Heart left ventricle (tissue), 16 donors: ENCODE measurements at regions not wholly inside any gene's neighbourhood (a gene's known extent, or its start where the extent isn't known, plus 50 kb on each side); places are given as distances from the start of the nearest gene placed in this dataset.
A peak's percentile ranks its signal among the peaks of the same experiment; 100 is the strongest.

Source experiments
- ATAC-seq, 4 donors: fragments of 200-7000 bp; cut with Tn5 transposase; one replicate each; pipeline ENCODE4 v1.9.1; 2020 to 2022; ENCODE audit warnings: moderate library complexity in 4 of 4, mild to moderate bottlenecking in 3 of 4, moderate number of reproducible peaks in 1 of 4
- DNase-seq, 5 donors: peaks; one replicate each; pipeline ENCODE4 v3.0.0-alpha.2; 2020
- H3K27ac ChIP-seq, 12 donors: fragments of 200-600 bp; sonication (generic) in 4 of 12; one replicate each; pipeline versions ENCODE4 v1.5.0 to v1.8.0; 2016 to 2022; ENCODE audit warnings: mild to moderate bottlenecking in 2 of 12
- H3K27me3 ChIP-seq, 9 donors: fragments of 200-600 bp; sonication (generic) in 2 of 9; one replicate each; pipeline versions ENCODE4 v1.5.1 to v1.8.0; 2016 to 2022; ENCODE audit warnings: mild to moderate bottlenecking in 3 of 9
- H3K36me3 ChIP-seq, 9 donors: fragments of 200-600 bp; sonication (generic) in 2 of 9; one replicate each; pipeline versions ENCODE4 v1.5.0 to v1.8.0; 2018 to 2022; ENCODE audit warnings: mild to moderate bottlenecking in 2 of 9
- H3K4me1 ChIP-seq, 12 donors: fragments of 200-600 bp; sonication (generic) in 4 of 12; one replicate each; pipeline versions ENCODE4 v1.5.0 to v1.8.0; 2016 to 2022; ENCODE audit warnings: mild to moderate bottlenecking in 3 of 12
- H3K4me3 ChIP-seq, 12 donors: fragments of 200-600 bp; sonication (generic) in 4 of 12; one replicate each; pipeline versions ENCODE4 v1.5.0 to v1.8.0; 2017 to 2022; ENCODE audit warnings: mild to moderate bottlenecking in 9 of 12, moderate library complexity in 4 of 12
- H3K9me3 ChIP-seq, 12 donors: fragments of 200-600 bp; sonication (generic) in 4 of 12; one replicate each; pipeline versions ENCODE4 v1.5.0 to v1.8.0; 2016 to 2022; ENCODE audit warnings: mild to moderate bottlenecking in 1 of 12
- CTCF ChIP-seq, 12 donors: fragments of 200-600 bp; sonication (generic) in 4 of 12; IDR thresholded peaks; one replicate each; pipeline versions ENCODE4 v1.5.0 to v1.8.0; 2018 to 2022; ENCODE audit warnings: antibody characterized with exemption in 12 of 12, mild to moderate bottlenecking in 5 of 12
- POLR2A ChIP-seq, 2 donors: fragments of 450-650 bp; IDR thresholded peaks; one replicate each; pipeline ENCODE4 v1.6.1; 2017; ENCODE audit warnings: antibody characterized with exemption in 2 of 2, mild to moderate bottlenecking in 2 of 2, moderate library complexity in 2 of 2
- WGBS, 4 donors: extraction: QIAGEN DNeasy Blood & Tissue Kit in 2 of 4; methylation state at CpG; one replicate each; pipeline versions ENCODE4 v1.1.5 to v1.1.7; 2013 to 2018; 5-methylcytosine and 5-hydroxymethylcytosine counted together
- intact Hi-C, 10 donors: fragments of 100-400 bp; cut with DNase I; formaldehyde crosslinking; loops; one replicate each; pipeline versions ENCODE4 v1.11.1 to v1.14.2; 2022
- donor health status: ischemic (EF 13 %, LVEDD 7.1; RV severe dilation, severe dysfunction).
- donor health status: healthy with polysubstance abuse.
- donor health status: DM: no; HTN: yes; CAD: no.
- donor health status: DM: no; HTN: no; CAD: no.
- donor health status: ischemic (EF 25% LVEDD 6.9; RV normal size, moderate dysfunction).
- donor health status: ischemic (EF 25% LVEDD 5.7; RV mildly dilated, moderate dysfunction).
- donor health status: healthy.
- donor health status: DM: yes; HTN: yes; CAD: no.
- donor health status: ischemic (EF 35%, LVEDD 5.7; RV mildly dilated, moderate dysfunction).
- donor health status: nonischemic (EF 11% LVEDD 7.7; RV severe dilation, severe dysfunction).
- donor health status: DM: yes; HTN: yes; CAD: no.
- donor health status: PGD.
- donor health status: ischemic (EF 29% LVEDD 5.4; RV normal size, mild dysfunction).
- donor health status: nonischemic (EF 23%, LVEDD 6.1; RV moderate dilation, normal function).

- intact Hi-C loops, result no loop called here
- Histone ChIP-seq H3K4me3 (no peak overlapping the region), H3K27me3 (no peaks in the 10 kb centered on the region), H3K9me3 (no peaks in the 10 kb centered on the region), H3K4me1 (peaks cover 0 to 5% (median 0%) of the 10 kb centered on the region in 12 donors), H3K36me3 (no peaks in the 10 kb centered on the region), H3K27ac (no peak overlapping the region)
- 58 to 65% (median 62%) methylated on average over 7 of the region's 7 CpGs for WGBS, 4 donors
- no peak for ATAC-seq
- TF ChIP-seq CTCF (IDR thresholded peaks at IDR 0.05) (no peak), POLR2A (IDR thresholded peaks at IDR 0.05) (no peak)
- no peak for DNase-seq
Observed at GRCh38 chr2:6664332-6665061, 201.2 kb downstream of the CMPK2 start.

GRCh38 chr2:6665093-6666045, 200.3 kb downstream of the CMPK2 start:
- Histone ChIP-seq H3K9me3 (no peaks in the 10 kb centered on the region), H3K27ac (no peak overlapping the region), H3K4me3 (no peak overlapping the region), H3K27me3 (no peaks in the 10 kb centered on the region), H3K36me3 (no peaks in the 10 kb centered on the region), H3K4me1 (peaks cover 0 to 5% (median 0%) of the 10 kb centered on the region in 12 donors)
- intact Hi-C loops, result no loop called here
- no peak for TF ChIP-seq CTCF (IDR thresholded peaks at IDR 0.05)
- no peak for TF ChIP-seq POLR2A (IDR thresholded peaks at IDR 0.05)
- ATAC-seq (peak in 2 of 4 donors; percentile 22 to 39), DNase-seq (no peak)
- 60 to 66% (median 65%) methylated on average over 8 of the region's 8 CpGs for WGBS, 4 donors

GRCh38 chr2:6667326-6667725, 198.4 kb downstream of the CMPK2 start:
- DNase-seq (no peak), ATAC-seq (no peak)
- Histone ChIP-seq H3K36me3 (no peaks in the 10 kb centered on the region), H3K27me3 (no peaks in the 10 kb centered on the region), H3K27ac (no peak overlapping the region), H3K4me3 (no peak overlapping the region), H3K4me1 (peaks cover 0 to 5% (median 0%) of the 10 kb centered on the region in 12 donors), H3K9me3 (no peaks in the 10 kb centered on the region)
- 64 to 80% (median 73%) methylated on average over 4 of the region's 4 CpGs for WGBS, 4 donors
- TF ChIP-seq CTCF (IDR thresholded peaks at IDR 0.05) (no peak), POLR2A (IDR thresholded peaks at IDR 0.05) (no peak)
- intact Hi-C loops, result no loop called here

- H3K4me3 ChIP-seq, result no peak overlapping the region
- no peaks in the 10 kb centered on the region for H3K36me3 ChIP-seq
- H3K27me3 ChIP-seq, result no peaks in the 10 kb centered on the region
- no peak for ATAC-seq
- 82 to 87% (median 83%) methylated on average over 1 of the region's 1 CpG for WGBS, 4 donors
- H3K9me3 ChIP-seq, result no peaks in the 10 kb centered on the region
- no peaks in the 10 kb centered on the region for H3K4me1 ChIP-seq
- intact Hi-C loops, result no loop called here
- TF ChIP-seq POLR2A (IDR thresholded peaks at IDR 0.05) (no peak), CTCF (IDR thresholded peaks at IDR 0.05) (no peak)
- H3K27ac ChIP-seq, result no peak overlapping the region
- DNase-seq, result no peak
Observed at GRCh38 chr2:6671913-6672312, 193.8 kb downstream of the CMPK2 start.
